ENCODE measurements at regions not wholly inside any gene's neighbourhood (a gene's known extent, or its start where the extent isn't known, plus 50 kb on each side); places are given as distances from the start of the nearest gene placed in this dataset.

DNA sequence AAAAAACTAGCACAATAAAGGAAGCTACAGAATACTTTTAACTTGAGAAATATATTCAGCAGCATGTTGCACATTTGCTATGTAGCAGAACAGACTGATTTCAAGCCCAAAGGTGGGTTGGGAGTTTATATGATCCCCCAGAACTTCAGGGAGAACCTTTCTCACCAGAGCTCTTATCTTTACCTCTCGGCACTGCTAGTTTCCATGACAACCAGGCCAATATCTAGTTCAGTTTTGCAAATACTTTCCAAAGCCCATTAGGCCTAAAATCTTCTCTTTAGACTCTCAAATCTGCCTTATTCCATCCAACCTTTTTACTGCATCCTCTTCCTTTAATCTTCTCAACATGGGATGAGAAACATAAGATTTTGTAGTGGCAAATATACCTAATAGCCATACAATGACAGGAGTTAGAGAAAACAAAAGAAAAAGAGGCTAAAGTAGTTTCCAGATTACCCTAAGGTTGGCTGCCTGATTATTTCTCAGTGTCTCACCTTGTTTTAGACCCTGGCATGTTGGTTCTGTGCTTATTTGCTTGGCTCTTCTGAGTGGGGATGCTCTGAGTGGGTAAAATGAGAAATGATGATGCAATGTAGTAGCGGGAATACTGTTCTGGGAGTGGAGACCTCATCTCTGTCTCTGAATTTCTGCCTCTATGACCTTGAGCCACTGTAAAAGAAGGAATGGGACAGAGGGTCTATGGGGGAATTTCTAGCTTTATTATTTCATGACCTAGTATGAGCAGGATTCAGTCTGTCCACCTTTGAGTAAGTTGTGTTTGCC lies 427.6 kb upstream of the STXBP6 start:
- no peaks in the 10 kb centered on the region for H3K36me3 Mint-ChIP-seq (ENCODE audit: low read depth)
- H3K27ac Mint-ChIP-seq = no peak overlapping the region
- Histone ChIP-seq H3K4me3 (ENCODE audit: low read length) (no peak overlapping the region), H3K27me3 (ENCODE audit: control insufficient read depth in 1 of 2, insufficient read depth in 2 of 2, low read length in 2 of 2) (no peaks in the 10 kb centered on the region), H3K4me1 (ENCODE audit: insufficient read depth, low read length) (no peaks in the 10 kb centered on the region), H3K9me3 (ENCODE audit: control insufficient read depth in 1 of 2, insufficient read depth in 1 of 2, low read length in 2 of 2) (peaks cover 0 to 8% of the 10 kb centered on the region in 2 experiments), H3K27ac (ENCODE audit: low read depth in 1 of 2, low read length in 2 of 2) (no peak overlapping the region), H3K36me3 (ENCODE audit: insufficient read depth, low read length) (no peaks in the 10 kb centered on the region)
- TF ChIP-seq, protein P1, sequence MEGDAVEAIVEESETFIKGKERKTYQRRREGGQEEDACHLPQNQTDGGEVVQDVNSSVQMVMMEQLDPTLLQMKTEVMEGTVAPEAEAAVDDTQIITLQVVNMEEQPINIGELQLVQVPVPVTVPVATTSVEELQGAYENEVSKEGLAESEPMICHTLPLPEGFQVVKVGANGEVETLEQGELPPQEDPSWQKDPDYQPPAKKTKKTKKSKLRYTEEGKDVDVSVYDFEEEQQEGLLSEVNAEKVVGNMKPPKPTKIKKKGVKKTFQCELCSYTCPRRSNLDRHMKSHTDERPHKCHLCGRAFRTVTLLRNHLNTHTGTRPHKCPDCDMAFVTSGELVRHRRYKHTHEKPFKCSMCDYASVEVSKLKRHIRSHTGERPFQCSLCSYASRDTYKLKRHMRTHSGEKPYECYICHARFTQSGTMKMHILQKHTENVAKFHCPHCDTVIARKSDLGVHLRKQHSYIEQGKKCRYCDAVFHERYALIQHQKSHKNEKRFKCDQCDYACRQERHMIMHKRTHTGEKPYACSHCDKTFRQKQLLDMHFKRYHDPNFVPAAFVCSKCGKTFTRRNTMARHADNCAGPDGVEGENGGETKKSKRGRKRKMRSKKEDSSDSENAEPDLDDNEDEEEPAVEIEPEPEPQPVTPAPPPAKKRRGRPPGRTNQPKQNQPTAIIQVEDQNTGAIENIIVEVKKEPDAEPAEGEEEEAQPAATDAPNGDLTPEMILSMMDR (IDR thresholded peaks at IDR 0.05) = no peak
- ATAC-seq (ENCODE audit: poor library complexity) = no peak
- peaks cover 14% of the 10 kb centered on the region for H3K9me3 Mint-ChIP-seq
- no peak overlapping the region for H3K4me3 Mint-ChIP-seq
- no peaks in the 10 kb centered on the region for H3K4me1 Mint-ChIP-seq (ENCODE audit: low read depth)
- H3K27me3 Mint-ChIP-seq = no peaks in the 10 kb centered on the region
- ChIA-PET POLR2A (no interaction called here), CTCF (no interaction called here)
- intact Hi-C loops (cut with DNase I, micrococcal nuclease) = no loop called here
- no peak for DNase-seq

DNA sequence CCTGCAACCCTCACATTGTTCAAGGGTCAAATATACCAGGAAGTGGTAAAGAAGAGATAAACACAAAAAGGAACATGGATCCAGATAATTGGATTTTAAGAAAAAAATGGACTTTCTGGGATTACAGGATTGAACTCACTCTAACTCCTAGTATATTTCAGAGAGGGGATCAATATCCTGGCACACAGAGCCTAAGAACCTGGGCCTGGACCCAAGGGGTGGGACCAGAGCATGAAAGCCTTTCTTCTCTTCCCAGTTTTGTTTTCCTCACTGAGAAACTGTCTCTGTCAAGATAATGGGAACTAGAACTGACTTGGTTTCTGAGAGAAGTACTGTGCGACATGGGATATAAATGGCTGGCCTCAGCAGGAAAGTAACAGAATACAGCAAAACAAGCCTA lies 422.8 kb upstream of the STXBP6 start:
- Mint-ChIP-seq H3K4me3 (no peak overlapping the region), H3K9me3 (peaks cover 8% of the 10 kb centered on the region), H3K36me3 (ENCODE audit: low read depth) (no peaks in the 10 kb centered on the region), H3K27ac (no peak overlapping the region), H3K4me1 (ENCODE audit: low read depth) (no peaks in the 10 kb centered on the region), H3K27me3 (no peaks in the 10 kb centered on the region)
- H3K36me3 ChIP-seq (ENCODE audit: insufficient read depth, low read length) = no peaks in the 10 kb centered on the region
- H3K27ac ChIP-seq (ENCODE audit: low read depth in 1 of 2, low read length in 2 of 2) = no peak overlapping the region
- ChIA-PET CTCF (no interaction called here), POLR2A (no interaction called here)
- intact Hi-C loops (cut with DNase I, micrococcal nuclease) = no loop called here
- no peak overlapping the region for H3K4me3 ChIP-seq (ENCODE audit: low read length)
- no peaks in the 10 kb centered on the region for H3K4me1 ChIP-seq (ENCODE audit: insufficient read depth, low read length)
- H3K27me3 ChIP-seq (ENCODE audit: control insufficient read depth in 1 of 2, insufficient read depth in 2 of 2, low read length in 2 of 2) = no peaks in the 10 kb centered on the region
- H3K9me3 ChIP-seq (ENCODE audit: control insufficient read depth in 1 of 2, insufficient read depth in 1 of 2, low read length in 2 of 2) = peaks cover 0 to 8% of the 10 kb centered on the region in 2 experiments
- no peak for DNase-seq
- TF ChIP-seq, protein P1 (IDR thresholded peaks at IDR 0.05) = no peak
- ATAC-seq (ENCODE audit: poor library complexity) = no peak

DNA sequence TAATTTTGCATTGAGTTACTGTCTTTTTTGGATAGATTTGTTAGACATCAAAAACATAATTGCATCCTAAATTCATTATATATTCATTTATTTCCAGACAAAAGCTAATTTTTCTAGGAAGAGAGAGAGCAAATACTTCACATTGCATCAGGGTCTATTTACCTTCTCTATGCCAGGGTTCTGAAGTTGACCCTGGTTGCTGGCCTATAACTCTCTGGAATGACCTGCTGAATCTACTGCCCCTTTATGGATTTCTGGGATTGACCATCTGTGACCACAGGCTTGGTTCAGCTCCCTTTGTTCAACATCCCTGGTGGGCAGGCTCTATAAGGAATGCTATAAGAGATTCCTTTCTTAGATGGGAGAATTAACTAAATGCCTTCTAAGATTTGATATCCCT lies 414.8 kb upstream of the STXBP6 start:
- H3K4me1 ChIP-seq (ENCODE audit: insufficient read depth, low read length) = no peaks in the 10 kb centered on the region
- Mint-ChIP-seq H3K9me3 (peaks cover 9% of the 10 kb centered on the region), H3K4me1 (ENCODE audit: low read depth) (no peaks in the 10 kb centered on the region), H3K4me3 (no peak overlapping the region), H3K27me3 (no peaks in the 10 kb centered on the region), H3K27ac (no peak overlapping the region), H3K36me3 (ENCODE audit: low read depth) (no peaks in the 10 kb centered on the region)
- no peaks in the 10 kb centered on the region for H3K36me3 ChIP-seq (ENCODE audit: insufficient read depth, low read length)
- CTCF ChIA-PET = no interaction called here
- no peaks in the 10 kb centered on the region for H3K9me3 ChIP-seq (ENCODE audit: control insufficient read depth in 1 of 2, insufficient read depth in 1 of 2, low read length in 2 of 2)
- no peak overlapping the region for H3K4me3 ChIP-seq (ENCODE audit: low read length)
- intact Hi-C loops (cut with DNase I, micrococcal nuclease) = no loop called here
- DNase-seq (no peak), ATAC-seq (ENCODE audit: poor library complexity) (no peak)
- POLR2A ChIA-PET = no interaction called here
- TF ChIP-seq, protein P1 (IDR thresholded peaks at IDR 0.05) = no peak
- H3K27me3 ChIP-seq (ENCODE audit: control insufficient read depth in 1 of 2, insufficient read depth in 2 of 2, low read length in 2 of 2) = no peaks in the 10 kb centered on the region
- no peak overlapping the region for H3K27ac ChIP-seq (ENCODE audit: low read depth in 1 of 2, low read length in 2 of 2)

Measured in CD4-positive, alpha-beta T cell (primary cell).